Erythroblast (primary cell): ENCODE measurements at regions not wholly inside any gene's neighbourhood (a gene's known extent, or its start where the extent isn't known, plus 50 kb on each side); places are given as distances from the start of the nearest gene placed in this dataset.

Experiments used
- DNase-seq, 2 experiments: peaks; one replicate each; lab custom pipeline; 2025; lab: John Stamatoyannopoulos, UW
- GATA1 ChIP-seq: IDR thresholded peaks from 2 replicates; pipeline ENCODE4 v1.6.1; 2011; ENCODE audit warnings: low read depth, mild to moderate bottlenecking, control low read depth, low read length, moderate library complexity
- POLR2A ChIP-seq: IDR thresholded peaks from 2 replicates; pipeline ENCODE4 v1.6.1; 2011; ENCODE audit warnings: mild to moderate bottlenecking, low read length

- DNase-seq = no peak
- TF ChIP-seq POLR2A (no peak), GATA1 (no peak)
These were observed 53.8 kb upstream of the FTMT start for GRCh38 chr5:121797681-121798518.
